Uterus (tissue), 3 donors: ENCODE measurements at regions not wholly inside any gene's neighbourhood (a gene's known extent, or its start where the extent isn't known, plus 50 kb on each side); places are given as distances from the start of the nearest gene placed in this dataset.

ENCODE experiments used
- DNase-seq, 2 donors: peaks; one replicate each; pipeline ENCODE4 v3.0.0-alpha.2; 2019 to 2020
- H3K27ac ChIP-seq, 2 donors: fragments of 200-600 bp; sonication (generic); 1 replicate in 1 of 2; 2 replicates in 1 of 2; pipeline ENCODE4 v1.5.1; 2016 to 2018
- H3K27me3 ChIP-seq, 2 donors: fragments of 200-600 bp; sonication (generic); one replicate each; pipeline ENCODE4 v1.5.1; 2018 to 2019; ENCODE audit warnings: control low read depth in 1 of 2
- H3K36me3 ChIP-seq, 2 donors: fragments of 200-600 bp; sonication (generic); one replicate each; pipeline ENCODE4 v1.5.1; 2019; ENCODE audit warnings: control low read depth in 1 of 2
- H3K4me1 ChIP-seq, 2 donors: fragments of 200-600 bp; sonication (generic); one replicate each; pipeline ENCODE4 v1.5.1; 2018 to 2019; ENCODE audit warnings: control low read depth in 1 of 2
- H3K4me3 ChIP-seq, 2 donors: fragments of 200-600 bp; sonication (generic); 1 replicate in 1 of 2; 2 replicates in 1 of 2; pipeline ENCODE4 v1.5.1; 2018 to 2019; ENCODE audit warnings: mild to moderate bottlenecking in 1 of 2
- H3K9me3 ChIP-seq, 2 donors: fragments of 200-600 bp; sonication (generic); one replicate each; pipeline ENCODE4 v1.5.1; 2019; ENCODE audit warnings: control low read depth in 1 of 2
- CTCF ChIP-seq, 4 experiments: fragments of 200-600 bp in 2 of 4; fragments of 450-650 bp in 2 of 4; sonication (generic) in 2 of 4; IDR thresholded peaks; one replicate each; pipeline ENCODE4 v1.5.1; 2016 to 2019; ENCODE audit warnings: antibody characterized with exemption in 4 of 4, mild to moderate bottlenecking in 2 of 4, moderate library complexity in 1 of 4
- POLR2A ChIP-seq, 2 donors: fragments of 450-650 bp; IDR thresholded peaks; one replicate each; pipeline ENCODE4 v1.6.1; 2016; ENCODE audit warnings: antibody characterized with exemption in 2 of 2, mild to moderate bottlenecking in 1 of 2, moderate library complexity in 1 of 2
- intact Hi-C: fragments of 100-400 bp; cut with DNase I; formaldehyde crosslinking; loops from one replicate; pipeline ENCODE4 v1.15.1; 2023; ENCODE audit warnings: low total_unique reads
- donor health status: DM: yes; HTN: yes; CAD: no.

GRCh38 chr6:14972379-14973067, 273.3 kb upstream of the JARID2 start:
- TF ChIP-seq POLR2A (IDR thresholded peaks at IDR 0.05): no peak
- TF ChIP-seq CTCF (IDR thresholded peaks at IDR 0.05): no peak
- no peaks in the 10 kb centered on the region for H3K27me3 ChIP-seq
- H3K36me3 ChIP-seq: no peaks in the 10 kb centered on the region
- H3K4me3 ChIP-seq: no peak overlapping the region
- intact Hi-C loops: no loop called here
- no peaks in the 10 kb centered on the region for H3K4me1 ChIP-seq
- DNase-seq: no peak
- H3K27ac ChIP-seq: no peak overlapping the region
- H3K9me3 ChIP-seq: no peaks in the 10 kb centered on the region

- TF ChIP-seq POLR2A (IDR thresholded peaks at IDR 0.05) (no peak), CTCF (IDR thresholded peaks at IDR 0.05) (no peak)
- Histone ChIP-seq H3K27ac (no peak overlapping the region), H3K9me3 (no peaks in the 10 kb centered on the region), H3K4me1 (no peaks in the 10 kb centered on the region), H3K4me3 (no peak overlapping the region), H3K27me3 (no peaks in the 10 kb centered on the region), H3K36me3 (no peaks in the 10 kb centered on the region)
- DNase-seq: no peak
- intact Hi-C loops: no loop called here
These were observed 271.5 kb upstream of the JARID2 start for GRCh38 chr6:14974372-14974771.

- DNase-seq: no peak
- no peaks in the 10 kb centered on the region for H3K9me3 ChIP-seq
- H3K4me3 ChIP-seq: no peak overlapping the region
- H3K27ac ChIP-seq: no peak overlapping the region
- no peaks in the 10 kb centered on the region for H3K36me3 ChIP-seq
- TF ChIP-seq CTCF (IDR thresholded peaks at IDR 0.05): no peak
- no peak for TF ChIP-seq POLR2A (IDR thresholded peaks at IDR 0.05)
- no peaks in the 10 kb centered on the region for H3K4me1 ChIP-seq
- H3K27me3 ChIP-seq: no peaks in the 10 kb centered on the region
- intact Hi-C loops: no loop called here
These were observed 270.9 kb upstream of the JARID2 start for GRCh38 chr6:14974792-14975470.

GRCh38 chr6:14975471-14975817, 270.4 kb upstream of the JARID2 start:
- H3K27ac ChIP-seq: no peak overlapping the region
- H3K4me1 ChIP-seq: no peaks in the 10 kb centered on the region
- H3K36me3 ChIP-seq: no peaks in the 10 kb centered on the region
- intact Hi-C loops: no loop called here
- H3K27me3 ChIP-seq: no peaks in the 10 kb centered on the region
- no peaks in the 10 kb centered on the region for H3K9me3 ChIP-seq
- TF ChIP-seq POLR2A (IDR thresholded peaks at IDR 0.05): no peak
- no peak for TF ChIP-seq CTCF (IDR thresholded peaks at IDR 0.05)
- no peak overlapping the region for H3K4me3 ChIP-seq
- DNase-seq: no peak

- Histone ChIP-seq H3K27me3 (no peaks in the 10 kb centered on the region), H3K27ac (no peak overlapping the region), H3K36me3 (no peaks in the 10 kb centered on the region), H3K4me3 (no peak overlapping the region), H3K9me3 (no peaks in the 10 kb centered on the region), H3K4me1 (no peaks in the 10 kb centered on the region)
- no peak for DNase-seq
- TF ChIP-seq CTCF (IDR thresholded peaks at IDR 0.05) (no peak), POLR2A (IDR thresholded peaks at IDR 0.05) (no peak)
- intact Hi-C loops: no loop called here
These were observed 268.0 kb upstream of the JARID2 start for GRCh38 chr6:14977747-14978382.
